Ectodermal cell (in vitro differentiated cells): ENCODE measurements at regions not wholly inside any gene's neighbourhood (a gene's known extent, or its start where the extent isn't known, plus 50 kb on each side); places are given as distances from the start of the nearest gene placed in this dataset.

Experiments used
- H3K27ac ChIP-seq: 2 replicates; pipeline ENCODE4 v1.7.0; 2013; ENCODE audit warnings: mild to moderate bottlenecking, low read depth, low read length; ENCODE audit not compliant: insufficient read depth, poor library complexity, severe bottlenecking
- H3K27me3 ChIP-seq: 2 replicates; pipeline ENCODE4 v1.7.0; 2013; ENCODE audit warnings: mild to moderate bottlenecking, low read length; ENCODE audit not compliant: insufficient read depth, control insufficient read depth, poor library complexity, severe bottlenecking
- H3K36me3 ChIP-seq: one replicate; pipeline ENCODE4 v1.7.0; 2013; ENCODE audit warnings: low read length; ENCODE audit not compliant: control insufficient read depth, insufficient read depth
- H3K4me1 ChIP-seq: one replicate; pipeline ENCODE4 v1.7.0; 2013; ENCODE audit warnings: low read length; ENCODE audit not compliant: control insufficient read depth, insufficient read depth
- H3K4me3 ChIP-seq: 2 replicates; pipeline ENCODE4 v1.7.0; 2013; ENCODE audit warnings: low read depth, low read length, control low read depth; ENCODE audit not compliant: insufficient read depth
- H3K9me3 ChIP-seq: 2 replicates; pipeline ENCODE4 v1.7.0; 2013; ENCODE audit warnings: mild to moderate bottlenecking, low read length, moderate library complexity; ENCODE audit not compliant: control insufficient read depth
- WGBS, 2 experiments: methylation state at CpG; one replicate each; pipeline ENCODE4 v1.1.7; 2013; ENCODE audit warnings: missing lambda C conversion rate in 2 of 2; 5-methylcytosine and 5-hydroxymethylcytosine counted together

GRCh38 chr13:78852709-78853108, 193.8 kb upstream of the OBI1 start:
- H3K27me3 ChIP-seq = no peaks in the 10 kb centered on the region
- no peaks in the 10 kb centered on the region for H3K36me3 ChIP-seq
- H3K9me3 ChIP-seq = no peaks in the 10 kb centered on the region
- no peak overlapping the region for H3K27ac ChIP-seq
- 86 to 91% methylated on average over 1 of the region's 1 CpG for WGBS, 2 experiments
- H3K4me3 ChIP-seq = no peak overlapping the region
- H3K4me1 ChIP-seq = no peaks in the 10 kb centered on the region

- Histone ChIP-seq H3K4me1 (no peaks in the 10 kb centered on the region), H3K4me3 (no peak overlapping the region), H3K9me3 (no peaks in the 10 kb centered on the region), H3K27ac (no peak overlapping the region), H3K36me3 (no peaks in the 10 kb centered on the region), H3K27me3 (no peaks in the 10 kb centered on the region)
- 88 to 96% methylated on average over 1 to 2 of the region's 3 CpGs for WGBS, 2 experiments
These were observed 186.9 kb upstream of the OBI1 start for GRCh38 chr13:78845656-78846365.

- Histone ChIP-seq H3K4me1 (no peaks in the 10 kb centered on the region), H3K9me3 (no peaks in the 10 kb centered on the region)
- 91 to 94% methylated on average over 4 of the region's 4 CpGs for WGBS, 2 experiments
These were observed 185.2 kb upstream of the OBI1 start for GRCh38 chr13:78844106-78844505.

GRCh38 chr13:78841358-78841963, 182.5 kb upstream of the OBI1 start:
- H3K27ac ChIP-seq = no peak overlapping the region
- no peaks in the 10 kb centered on the region for H3K4me1 ChIP-seq
- H3K36me3 ChIP-seq = no peaks in the 10 kb centered on the region
- H3K27me3 ChIP-seq = no peaks in the 10 kb centered on the region
- no peak overlapping the region for H3K4me3 ChIP-seq
- H3K9me3 ChIP-seq = no peaks in the 10 kb centered on the region
- 86 to 92% methylated on average over 7 of the region's 7 CpGs for WGBS, 2 experiments

More at GRCh38 chr13:78844106-78844505, 185.2 kb upstream of the OBI1 start:
- H3K4me3 ChIP-seq = no peak overlapping the region
- H3K36me3 ChIP-seq = no peaks in the 10 kb centered on the region
- no peaks in the 10 kb centered on the region for H3K27me3 ChIP-seq
- no peak overlapping the region for H3K27ac ChIP-seq

GRCh38 chr13:78836238-78836784, 177.4 kb upstream of the OBI1 start:
- Histone ChIP-seq H3K27me3 (no peaks in the 10 kb centered on the region), H3K36me3 (no peaks in the 10 kb centered on the region), H3K4me3 (no peak overlapping the region), H3K9me3 (no peaks in the 10 kb centered on the region), H3K4me1 (no peaks in the 10 kb centered on the region), H3K27ac (no peak overlapping the region)
- WGBS, 2 experiments = 94 to 99% methylated on average over 3 of the region's 3 CpGs

- Histone ChIP-seq H3K36me3 (no peaks in the 10 kb centered on the region), H3K27ac (no peak overlapping the region), H3K4me1 (no peaks in the 10 kb centered on the region), H3K9me3 (no peaks in the 10 kb centered on the region), H3K27me3 (no peaks in the 10 kb centered on the region), H3K4me3 (no peak overlapping the region)
- 90 to 92% methylated on average over 3 of the region's 3 CpGs for WGBS, 2 experiments
These were observed 173.5 kb upstream of the OBI1 start for GRCh38 chr13:78832461-78832860.

- H3K27ac ChIP-seq = no peak overlapping the region
- no peaks in the 10 kb centered on the region for H3K36me3 ChIP-seq
- H3K4me3 ChIP-seq = no peak overlapping the region
- H3K9me3 ChIP-seq = no peaks in the 10 kb centered on the region
- H3K4me1 ChIP-seq = no peaks in the 10 kb centered on the region
- 79 to 100% methylated on average over 1 of the region's 1 CpG for WGBS, 2 experiments
- no peaks in the 10 kb centered on the region for H3K27me3 ChIP-seq
These were observed 171.6 kb upstream of the OBI1 start for GRCh38 chr13:78830508-78830907.

- Histone ChIP-seq H3K27me3 (no peaks in the 10 kb centered on the region), H3K36me3 (no peaks in the 10 kb centered on the region), H3K9me3 (no peaks in the 10 kb centered on the region), H3K4me3 (no peak overlapping the region), H3K4me1 (no peaks in the 10 kb centered on the region), H3K27ac (no peak overlapping the region)
These were observed 170.9 kb upstream of the OBI1 start for GRCh38 chr13:78829821-78830220.

- Histone ChIP-seq H3K4me1 (no peaks in the 10 kb centered on the region), H3K27me3 (no peaks in the 10 kb centered on the region), H3K4me3 (no peak overlapping the region), H3K27ac (no peak overlapping the region), H3K36me3 (no peaks in the 10 kb centered on the region), H3K9me3 (no peaks in the 10 kb centered on the region)
- 71 to 77% methylated on average over 3 of the region's 3 CpGs for WGBS, 2 experiments
These were observed 168.5 kb upstream of the OBI1 start for GRCh38 chr13:78827471-78827870.

GRCh38 chr13:78826936-78827335, 168.0 kb upstream of the OBI1 start:
- Histone ChIP-seq H3K27me3 (no peaks in the 10 kb centered on the region), H3K4me1 (no peaks in the 10 kb centered on the region), H3K9me3 (no peaks in the 10 kb centered on the region), H3K27ac (no peak overlapping the region), H3K36me3 (no peaks in the 10 kb centered on the region), H3K4me3 (no peak overlapping the region)
- 86 to 90% methylated on average over 1 of the region's 2 CpGs for WGBS, 2 experiments
